ENCODE measurements at regions not wholly inside any gene's neighbourhood (a gene's known extent, or its start where the extent isn't known, plus 50 kb on each side); places are given as distances from the start of the nearest gene placed in this dataset.
"Not testable (repeated sequence)": the region's sequence is repeated elsewhere in the genome, so short reads cannot be mapped to it uniquely, and the experiment has no call there.

- DNase-seq (ENCODE audit: low read depth, low spot score) (peak; percentile 10), ATAC-seq (peak; percentile 75)
- intact Hi-C loops (cut with micrococcal nuclease), result no loop called here
- Histone ChIP-seq H3K4me1 (ENCODE audit: control insufficient read depth in 1 of 2, insufficient read depth in 2 of 2, low read length in 2 of 2) (peaks cover 5 to 8% of the 10 kb centered on the region in 2 experiments; a peak in 3 of 4 replicates), H2AFZ (ENCODE audit: low read depth, low read length, poor library complexity, severe bottlenecking) (no peak overlapping the region), H3K79me2 (ENCODE audit: insufficient read depth, low read length) (no peaks in the 10 kb centered on the region), H3K9me2 (ENCODE audit: insufficient read depth) (no peaks in the 10 kb centered on the region), H3K4me3 (replicated peaks in 1 of 2; ENCODE audit: low read depth in 1 of 2, low read length in 2 of 2) (no peak overlapping the region), H3K36me3 (ENCODE audit: control insufficient read depth in 1 of 2, insufficient read depth in 2 of 2, low read length in 2 of 2) (no peaks in the 10 kb centered on the region), H3K9ac (ENCODE audit: low read length) (no peak overlapping the region), H3K27me3 (ENCODE audit: insufficient read depth, low read length) (no peaks in the 10 kb centered on the region), H4K20me1 (ENCODE audit: insufficient read depth) (no peaks in the 10 kb centered on the region), H3K9me3 (ENCODE audit: control insufficient read depth in 1 of 2, insufficient read depth in 1 of 2, low read depth in 1 of 2, low read length in 2 of 2) (no peaks in the 10 kb centered on the region), H3K27ac (ENCODE audit: low read depth, low read length) (no peak overlapping the region), H3K4me2 (ENCODE audit: low read length) (no peak overlapping the region)
- ChIA-PET RAD21 (ENCODE audit: low non-redundant PET in 1 of 2, low total read pairs in 2 of 2, uncharacterized antibody in 2 of 2, unreplicated experiment in 2 of 2) (interaction anchor here in 1 of 2 experiments (0.6 kb wide), 1 partner anchor 42 kb away, joined by 8 read pairs; no protein-coding TSS in a partner anchor), POLR2A (no interaction called here), CTCF (no interaction called here)
- no TSS peak for BruUV-seq (replicated peaks)
- TF ChIP-seq CTCF (IDR thresholded peaks at IDR 0.05 in 2 of 3, conservative IDR thresholded peaks at IDR 0.05 in 1 of 3; ENCODE audit: borderline replicate concordance in 1 of 3, insufficient read depth in 1 of 3, low read depth in 2 of 3, low read length in 2 of 3) (peak in 2 of 3 experiments; percentile 44 to 53; a peak in 3 of 6 replicates), POLR2AphosphoS5 (IDR thresholded peaks at IDR 0.05; ENCODE audit: low read depth, low read length) (no peak)
Observed at GRCh38 chr10:26627324-26627723, 70.2 kb upstream of the PDSS1 start.

GRCh38 chr10:26628395-26628794 lies 69.1 kb upstream of the PDSS1 start:
- intact Hi-C loops (cut with micrococcal nuclease), result no loop called here

GRCh38 chr10:26632171-26632570 lies 65.3 kb upstream of the PDSS1 start:
- POLR2A ChIA-PET; H3K27me3 ChIP-seq (ENCODE audit: insufficient read depth, low read length); H3K4me2 ChIP-seq (ENCODE audit: low read length); H3K79me2 ChIP-seq (ENCODE audit: insufficient read depth, low read length); H4K20me1 ChIP-seq (ENCODE audit: insufficient read depth); RAD21 ChIA-PET (ENCODE audit: low non-redundant PET in 1 of 2, low total read pairs in 2 of 2, uncharacterized antibody in 2 of 2, unreplicated experiment in 2 of 2); H3K9me3 ChIP-seq (ENCODE audit: control insufficient read depth in 1 of 2, insufficient read depth in 1 of 2, low read depth in 1 of 2, low read length in 2 of 2); H3K27ac ChIP-seq (ENCODE audit: low read depth, low read length); H3K4me1 ChIP-seq (ENCODE audit: control insufficient read depth in 1 of 2, insufficient read depth in 2 of 2, low read length in 2 of 2); H2AFZ ChIP-seq (ENCODE audit: low read depth, low read length, poor library complexity, severe bottlenecking); H3K9me2 ChIP-seq (ENCODE audit: insufficient read depth); DNase-seq (ENCODE audit: low read depth, low spot score); H3K4me3 ChIP-seq (replicated peaks in 1 of 2; ENCODE audit: low read depth in 1 of 2, low read length in 2 of 2); H3K9ac ChIP-seq (ENCODE audit: low read length); CTCF ChIA-PET; H3K36me3 ChIP-seq (ENCODE audit: control insufficient read depth in 1 of 2, insufficient read depth in 2 of 2, low read length in 2 of 2); BruUV-seq (replicated peaks); ATAC-seq; intact Hi-C loops (cut with micrococcal nuclease): not testable (repeated sequence)

More at GRCh38 chr10:26628395-26628794, 69.1 kb upstream of the PDSS1 start:
- Histone ChIP-seq H3K4me3 (replicated peaks in 1 of 2; ENCODE audit: low read depth in 1 of 2, low read length in 2 of 2) (no peak overlapping the region), H3K4me2 (ENCODE audit: low read length) (no peak overlapping the region), H3K27ac (ENCODE audit: low read depth, low read length) (no peak overlapping the region), H3K79me2 (ENCODE audit: insufficient read depth, low read length) (no peaks in the 10 kb centered on the region), H2AFZ (ENCODE audit: low read depth, low read length, poor library complexity, severe bottlenecking) (no peak overlapping the region), H3K9me3 (ENCODE audit: control insufficient read depth in 1 of 2, insufficient read depth in 1 of 2, low read depth in 1 of 2, low read length in 2 of 2) (no peaks in the 10 kb centered on the region), H3K4me1 (ENCODE audit: control insufficient read depth in 1 of 2, insufficient read depth in 2 of 2, low read length in 2 of 2) (no peaks in the 10 kb centered on the region), H4K20me1 (ENCODE audit: insufficient read depth) (no peaks in the 10 kb centered on the region), H3K9me2 (ENCODE audit: insufficient read depth) (no peaks in the 10 kb centered on the region), H3K36me3 (ENCODE audit: control insufficient read depth in 1 of 2, insufficient read depth in 2 of 2, low read length in 2 of 2) (no peaks in the 10 kb centered on the region), H3K9ac (ENCODE audit: low read length) (no peak overlapping the region), H3K27me3 (ENCODE audit: insufficient read depth, low read length) (no peaks in the 10 kb centered on the region)
- ATAC-seq (no peak), DNase-seq (ENCODE audit: low read depth, low spot score) (no peak)
- POLR2A ChIA-PET, result no interaction called here
- BruUV-seq (replicated peaks), result no TSS peak
- CTCF ChIA-PET, result no interaction called here
- TF ChIP-seq RAD21 (IDR thresholded peaks at IDR 0.05; ENCODE audit: low read depth) (no peak), SP1 (IDR thresholded peaks at IDR 0.05; ENCODE audit: low read depth) (no peak)
- RAD21 ChIA-PET (ENCODE audit: low non-redundant PET in 1 of 2, low total read pairs in 2 of 2, uncharacterized antibody in 2 of 2, unreplicated experiment in 2 of 2), result no interaction called here

- BruUV-seq (replicated peaks); H3K9me2 ChIP-seq (ENCODE audit: insufficient read depth); H2AFZ ChIP-seq (ENCODE audit: low read depth, low read length, poor library complexity, severe bottlenecking); DNase-seq (ENCODE audit: low read depth, low spot score); H3K27me3 ChIP-seq (ENCODE audit: insufficient read depth, low read length); POLR2A ChIA-PET; H3K4me2 ChIP-seq (ENCODE audit: low read length); H3K36me3 ChIP-seq (ENCODE audit: control insufficient read depth in 1 of 2, insufficient read depth in 2 of 2, low read length in 2 of 2); ATAC-seq; H4K20me1 ChIP-seq (ENCODE audit: insufficient read depth); CTCF ChIA-PET; intact Hi-C loops (cut with micrococcal nuclease); H3K9ac ChIP-seq (ENCODE audit: low read length); H3K27ac ChIP-seq (ENCODE audit: low read depth, low read length); H3K9me3 ChIP-seq (ENCODE audit: control insufficient read depth in 1 of 2, insufficient read depth in 1 of 2, low read depth in 1 of 2, low read length in 2 of 2); H3K79me2 ChIP-seq (ENCODE audit: insufficient read depth, low read length); H3K4me1 ChIP-seq (ENCODE audit: control insufficient read depth in 1 of 2, insufficient read depth in 2 of 2, low read length in 2 of 2); H3K4me3 ChIP-seq (replicated peaks in 1 of 2; ENCODE audit: low read depth in 1 of 2, low read length in 2 of 2); RAD21 ChIA-PET (ENCODE audit: low non-redundant PET in 1 of 2, low total read pairs in 2 of 2, uncharacterized antibody in 2 of 2, unreplicated experiment in 2 of 2): not testable (repeated sequence)
Observed at GRCh38 chr10:26634111-26634510, 63.4 kb upstream of the PDSS1 start.

Data from HCT116 (cell line).